ENCODE measurements at regions not wholly inside any gene's neighbourhood (a gene's known extent, or its start where the extent isn't known, plus 50 kb on each side); places are given as distances from the start of the nearest gene placed in this dataset.

DNA sequence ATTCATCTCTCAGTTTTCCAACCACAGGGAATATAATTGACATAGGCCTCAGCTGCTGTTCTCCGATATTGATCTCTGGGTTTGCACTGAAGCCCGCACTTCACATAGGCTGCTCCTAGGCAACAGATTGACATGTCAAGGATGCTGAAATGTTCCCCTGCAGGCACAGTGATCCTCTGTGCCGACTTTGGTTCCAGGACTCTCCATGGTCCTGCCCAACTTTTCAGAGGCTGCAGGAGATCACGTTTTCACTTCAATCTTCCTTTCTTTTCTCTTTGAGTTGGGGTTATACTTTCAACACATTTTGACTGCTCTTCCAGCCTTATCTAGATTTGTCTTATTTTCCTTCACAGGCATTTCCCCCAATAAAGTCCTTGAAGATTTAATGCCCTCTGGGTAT, 1361.0 kb downstream of the DSC3 start:
- no peak for TF ChIP-seq CTCF (IDR thresholded peaks at IDR 0.05; ENCODE audit: insufficient read depth, low read depth, low read length, missing control alignments)
- no peak for DNase-seq (ENCODE audit: low read depth)
- no peak overlapping the region for H3K4me3 ChIP-seq (ENCODE audit: low read depth, low read length)

GRCh38 chr18:29664278-29665036, 1378.1 kb downstream of the DSC3 start:
- DNase-seq (ENCODE audit: low read depth), result no peak
- H3K4me3 ChIP-seq (ENCODE audit: low read depth, low read length), result no peak overlapping the region
- TF ChIP-seq CTCF (IDR thresholded peaks at IDR 0.05; ENCODE audit: insufficient read depth, low read depth, low read length, missing control alignments), result no peak

- TF ChIP-seq CTCF (IDR thresholded peaks at IDR 0.05; ENCODE audit: insufficient read depth, low read depth, low read length, missing control alignments), result no peak
- DNase-seq (ENCODE audit: low read depth), result no peak
Measured at GRCh38 chr18:29661924-29662323, 1380.6 kb downstream of the DSC3 start.

DNA sequence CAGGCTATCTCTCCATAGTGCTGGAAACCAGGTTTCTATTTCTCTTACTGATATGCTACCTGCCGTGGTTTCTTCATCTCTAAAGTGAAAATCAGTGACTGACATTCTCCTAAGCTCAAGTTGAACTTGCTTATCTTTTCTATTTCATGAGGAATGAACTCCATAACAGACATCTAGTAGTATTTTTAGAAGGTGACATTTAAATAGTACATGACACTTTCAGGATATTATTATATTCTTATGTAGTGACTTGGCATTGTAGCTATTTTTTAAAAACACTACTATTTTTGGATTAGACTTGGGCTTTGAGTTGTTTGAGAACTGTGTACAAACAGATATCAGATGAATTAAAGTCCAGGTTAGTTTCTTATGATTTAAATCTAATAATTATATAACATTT, 1381.8 kb downstream of the DSC3 start:
- DNase-seq (ENCODE audit: low read depth), result no peak
- no peak overlapping the region for H3K4me3 ChIP-seq (ENCODE audit: low read depth, low read length)
- TF ChIP-seq CTCF (IDR thresholded peaks at IDR 0.05; ENCODE audit: insufficient read depth, low read depth, low read length, missing control alignments), result no peak

More at GRCh38 chr18:29661924-29662323, 1380.6 kb downstream of the DSC3 start:
- no peak overlapping the region for H3K4me3 ChIP-seq (ENCODE audit: low read depth, low read length)

DNA sequence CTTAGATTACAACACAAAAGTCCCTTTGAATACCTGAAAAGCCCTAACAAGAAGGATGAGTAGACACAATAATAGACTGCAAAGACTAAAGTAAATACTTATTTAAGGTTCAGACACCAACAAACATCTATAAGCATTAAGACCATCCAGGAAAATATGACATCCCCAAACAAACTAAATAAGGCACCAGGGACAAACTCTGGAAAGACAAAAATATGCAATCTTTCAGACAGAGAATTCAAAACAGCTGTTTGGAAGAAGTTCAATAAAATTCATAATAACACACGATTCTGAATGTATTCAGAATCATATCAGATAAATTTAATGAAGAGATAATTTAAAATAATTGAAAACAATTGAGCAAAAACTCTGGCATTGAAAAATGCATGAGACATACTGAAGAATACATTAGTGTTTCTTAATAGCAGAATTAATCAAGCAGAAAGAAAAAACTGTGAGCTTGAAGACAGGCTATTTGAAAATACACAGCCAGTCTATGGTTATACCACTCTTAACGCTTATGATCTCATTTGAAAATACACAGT, 1388.8 kb downstream of the DSC3 start:
- no peak for TF ChIP-seq CTCF (IDR thresholded peaks at IDR 0.05; ENCODE audit: insufficient read depth, low read depth, low read length, missing control alignments)
- DNase-seq (ENCODE audit: low read depth), result no peak

DNA sequence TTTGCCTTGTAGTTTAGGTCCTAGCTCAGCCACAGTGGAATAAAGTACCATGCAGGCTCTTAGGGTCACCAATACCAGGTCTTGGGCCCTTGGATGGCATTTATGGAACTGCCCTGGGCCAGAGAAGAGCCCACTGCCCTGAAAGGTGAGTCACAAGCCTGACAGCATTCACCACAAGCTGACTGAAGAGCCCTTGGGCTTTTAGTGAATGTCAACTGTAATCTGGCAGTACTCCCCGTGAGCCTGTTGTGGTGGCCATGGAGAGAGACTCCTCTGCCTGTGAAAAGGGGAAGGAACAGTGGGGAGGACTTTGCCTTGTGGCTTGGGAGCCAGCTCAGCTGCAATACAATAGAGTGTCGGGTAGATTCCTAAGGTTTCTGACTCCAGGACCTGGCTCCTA, 1389.7 kb downstream of the DSC3 start:
- DNase-seq (ENCODE audit: low read depth), result no peak
- H3K4me3 ChIP-seq (ENCODE audit: low read depth, low read length), result no peak overlapping the region
- TF ChIP-seq CTCF (IDR thresholded peaks at IDR 0.05; ENCODE audit: insufficient read depth, low read depth, low read length, missing control alignments), result no peak

More for the DNA sequence above, 1388.8 kb downstream of the DSC3 start:
- H3K4me3 ChIP-seq (ENCODE audit: low read depth, low read length), result no peak overlapping the region

Measured in GM12865 (cell line).